Astrocyte of the spinal cord (primary cell): ENCODE measurements at regions not wholly inside any gene's neighbourhood (a gene's known extent, or its start where the extent isn't known, plus 50 kb on each side); places are given as distances from the start of the nearest gene placed in this dataset.
"Not testable (repeated sequence)": the region's sequence is repeated elsewhere in the genome, so short reads cannot be mapped to it uniquely, and the experiment has no call there.

Experiments
- DNase-seq: peaks from one replicate; pipeline ENCODE4 v3.0.0; 2011; ENCODE audit warnings: low read depth, low spot score
- H3K4me3 ChIP-seq: 2 replicates; pipeline ENCODE4 v1.5.1; 2011; ENCODE audit warnings: low read depth, mild to moderate bottlenecking, low read length, moderate library complexity
- in situ Hi-C: cut with HindIII; loops from 2 replicates; pipeline ENCODE4 v1.10.0; 2017; ENCODE audit warnings: low sequenced_read_pairs
- TF ChIP-seq, protein P1 (sequence below): IDR thresholded peaks from 2 replicates; pipeline ENCODE4 v1.5.1; 2012; ENCODE audit warnings: low read depth, mild to moderate bottlenecking, low read length, inconsistent platforms

- TF ChIP-seq, protein P1, sequence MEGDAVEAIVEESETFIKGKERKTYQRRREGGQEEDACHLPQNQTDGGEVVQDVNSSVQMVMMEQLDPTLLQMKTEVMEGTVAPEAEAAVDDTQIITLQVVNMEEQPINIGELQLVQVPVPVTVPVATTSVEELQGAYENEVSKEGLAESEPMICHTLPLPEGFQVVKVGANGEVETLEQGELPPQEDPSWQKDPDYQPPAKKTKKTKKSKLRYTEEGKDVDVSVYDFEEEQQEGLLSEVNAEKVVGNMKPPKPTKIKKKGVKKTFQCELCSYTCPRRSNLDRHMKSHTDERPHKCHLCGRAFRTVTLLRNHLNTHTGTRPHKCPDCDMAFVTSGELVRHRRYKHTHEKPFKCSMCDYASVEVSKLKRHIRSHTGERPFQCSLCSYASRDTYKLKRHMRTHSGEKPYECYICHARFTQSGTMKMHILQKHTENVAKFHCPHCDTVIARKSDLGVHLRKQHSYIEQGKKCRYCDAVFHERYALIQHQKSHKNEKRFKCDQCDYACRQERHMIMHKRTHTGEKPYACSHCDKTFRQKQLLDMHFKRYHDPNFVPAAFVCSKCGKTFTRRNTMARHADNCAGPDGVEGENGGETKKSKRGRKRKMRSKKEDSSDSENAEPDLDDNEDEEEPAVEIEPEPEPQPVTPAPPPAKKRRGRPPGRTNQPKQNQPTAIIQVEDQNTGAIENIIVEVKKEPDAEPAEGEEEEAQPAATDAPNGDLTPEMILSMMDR, result no peak
- in situ Hi-C loops, result no loop called here
- no peak overlapping the region for H3K4me3 ChIP-seq
- DNase-seq, result no peak
Observed at GRCh38 chr7:106736123-106736507, 75.2 kb upstream of the CCDC71L start.

- DNase-seq, result peak; percentile 76
- in situ Hi-C loops, result no loop called here
- TF ChIP-seq, protein P1, result peak; percentile 82
- no peak overlapping the region for H3K4me3 ChIP-seq
Observed at GRCh38 chr7:106736508-106737201, 75.7 kb upstream of the CCDC71L start.

DNA sequence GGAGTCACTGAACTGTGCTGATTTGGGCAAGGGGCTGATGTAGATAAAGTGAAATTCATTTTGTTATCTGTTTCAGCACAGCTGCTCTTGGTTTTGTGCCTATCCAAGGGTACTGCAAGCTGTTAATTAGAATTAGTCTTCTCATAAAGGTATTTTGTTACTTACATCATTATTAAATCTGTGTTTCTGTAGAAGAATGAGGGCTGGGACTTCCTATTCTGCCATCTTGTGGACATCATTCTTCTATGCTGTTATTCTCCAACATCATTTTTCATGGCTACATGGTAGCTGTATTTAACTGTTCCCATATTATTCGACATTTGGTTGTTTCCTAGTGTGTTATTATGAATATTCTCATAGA is 76.2 kb upstream of the CCDC71L start:
- peak; percentile 61 for DNase-seq
- no peak overlapping the region for H3K4me3 ChIP-seq

GRCh38 chr7:106740806-106741205 is 79.8 kb upstream of the CCDC71L start:
- no peak for DNase-seq
- H3K4me3 ChIP-seq, result no peak overlapping the region
- in situ Hi-C loops, result no loop called here
- TF ChIP-seq, protein P1, result no peak

More for the DNA sequence above, 76.2 kb upstream of the CCDC71L start:
- in situ Hi-C loops, result no loop called here
- TF ChIP-seq, protein P1, result peak; percentile 46

DNA sequence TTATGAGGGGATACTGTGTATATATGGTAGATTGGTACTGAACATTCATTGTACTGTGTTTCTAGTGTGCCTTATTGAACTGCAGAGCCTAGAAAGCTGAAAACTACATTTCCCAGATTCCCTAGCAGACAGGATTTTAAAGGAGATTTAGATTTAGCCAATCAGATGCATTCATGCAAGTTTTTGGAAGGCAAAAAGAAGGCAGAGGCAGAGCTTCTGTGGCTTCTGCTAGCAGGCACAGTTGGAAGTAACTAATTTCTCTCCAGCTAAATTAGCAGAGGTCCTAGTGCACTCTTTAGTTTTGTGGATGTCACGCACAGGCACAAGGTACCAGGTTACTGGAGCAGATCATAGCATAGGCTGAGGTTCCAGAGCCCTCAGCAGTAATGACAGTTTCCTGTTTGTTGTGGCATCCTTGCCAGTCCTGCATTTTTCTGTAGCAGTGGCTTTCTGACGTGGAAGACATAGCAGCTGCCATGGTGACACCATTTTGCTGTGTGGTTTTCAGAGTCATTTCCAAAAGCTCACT is 83.7 kb upstream of the CCDC71L start:
- H3K4me3 ChIP-seq, result no peak overlapping the region
- in situ Hi-C loops, result no loop called here
- no peak for DNase-seq
- TF ChIP-seq, protein P1, result no peak

DNA sequence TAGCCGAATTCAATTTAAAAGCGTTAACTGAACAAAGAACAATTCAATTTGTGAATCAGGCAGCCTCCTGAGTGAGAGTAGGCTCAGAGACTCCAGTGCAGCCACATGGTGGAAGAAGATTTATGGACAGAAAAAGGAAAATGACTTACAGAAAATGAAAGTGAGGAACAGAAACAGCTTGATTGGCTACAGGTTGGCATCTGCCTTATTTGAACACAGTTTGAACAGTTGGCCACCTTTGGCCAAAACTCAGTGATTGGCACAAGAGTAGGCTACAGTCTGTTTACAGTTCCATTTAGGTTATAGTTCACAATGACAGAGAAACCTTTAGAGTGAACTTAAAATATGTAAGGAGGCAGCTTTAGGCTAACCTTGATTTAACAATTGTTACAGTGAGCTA is 86.3 kb upstream of the CCDC71L start:
- DNase-seq, H3K4me3 ChIP-seq, in situ Hi-C loops: not testable (repeated sequence)

GRCh38 chr7:106747804-106748203 is 86.8 kb upstream of the CCDC71L start:
- in situ Hi-C loops, result no loop called here
- TF ChIP-seq, protein P1, result no peak
- H3K4me3 ChIP-seq, result no peak overlapping the region
- DNase-seq, result no peak
